ENCODE measurements at regions not wholly inside any gene's neighbourhood (a gene's known extent, or its start where the extent isn't known, plus 50 kb on each side); places are given as distances from the start of the nearest gene placed in this dataset.

DNA sequence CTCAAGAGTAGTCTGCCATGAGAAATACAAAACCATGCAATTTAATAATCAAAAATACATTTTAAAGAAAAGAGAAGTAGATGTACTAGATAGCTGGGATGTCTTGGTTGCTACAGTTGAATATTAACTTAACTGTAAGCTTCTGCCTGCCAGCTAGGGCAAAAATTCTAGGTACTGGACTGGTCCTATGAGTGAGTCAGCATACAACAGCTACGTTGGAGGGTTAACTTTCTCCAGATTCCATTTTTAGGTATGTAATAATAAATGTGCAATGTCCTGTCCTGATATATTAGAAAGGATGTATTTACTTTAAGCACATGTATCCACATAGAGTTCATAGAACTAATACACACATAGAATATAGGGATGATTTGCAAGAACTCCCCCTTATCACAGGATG, 230.1 kb downstream of the CAAP1 start:
- ATAC-seq (ENCODE audit: insufficient read depth, low FRiP score) (no peak), DNase-seq (no peak)
- no peaks in the 10 kb centered on the region for H3K4me1 ChIP-seq (ENCODE audit: control insufficient read depth in 5 of 5, insufficient read depth in 5 of 5, low read length in 5 of 5)
- H3K27ac ChIP-seq (ENCODE audit: low read depth in 1 of 2, low read length in 1 of 2), result no peak overlapping the region
- H3K9ac ChIP-seq (ENCODE audit: insufficient read depth in 1 of 2, low read length in 2 of 2), result no peak overlapping the region
- H3K27me3 ChIP-seq (ENCODE audit: control insufficient read depth in 3 of 3, insufficient read depth in 3 of 3, low read length in 2 of 3), result no peaks in the 10 kb centered on the region
- no peaks in the 10 kb centered on the region for H3K36me3 ChIP-seq (ENCODE audit: control insufficient read depth in 4 of 4, insufficient read depth in 4 of 4, low read length in 4 of 4)
- TF ChIP-seq CTCF (IDR thresholded peaks at IDR 0.05; ENCODE audit: control extremely low read depth, extremely low read depth), result no peak
- no peaks in the 10 kb centered on the region for H3K9me3 ChIP-seq (ENCODE audit: control insufficient read depth in 4 of 4, insufficient read depth in 3 of 4, low read length in 3 of 4)
- 38 to 54% methylated on average over 1 of the region's 1 CpG for WGBS, 2 donors
- H3K4me3 ChIP-seq, result no peak overlapping the region

- Histone ChIP-seq H3K36me3 (ENCODE audit: control insufficient read depth in 4 of 4, insufficient read depth in 4 of 4, low read length in 4 of 4) (no peaks in the 10 kb centered on the region), H3K4me1 (ENCODE audit: control insufficient read depth in 5 of 5, insufficient read depth in 5 of 5, low read length in 5 of 5) (peaks cover 0 to 3% (median 0%) of the 10 kb centered on the region in 5 donors), H3K9ac (ENCODE audit: insufficient read depth in 1 of 2, low read length in 2 of 2) (no peak overlapping the region), H3K9me3 (ENCODE audit: control insufficient read depth in 4 of 4, insufficient read depth in 3 of 4, low read length in 3 of 4) (no peaks in the 10 kb centered on the region), H3K27me3 (ENCODE audit: control insufficient read depth in 3 of 3, insufficient read depth in 3 of 3, low read length in 2 of 3) (no peaks in the 10 kb centered on the region), H3K27ac (ENCODE audit: low read depth in 1 of 2, low read length in 1 of 2) (no peak overlapping the region), H3K4me3 (no peak overlapping the region)
- TF ChIP-seq CTCF (IDR thresholded peaks at IDR 0.05; ENCODE audit: control extremely low read depth, extremely low read depth), result no peak
- ATAC-seq (ENCODE audit: insufficient read depth, low FRiP score), result no peak
- 74 to 78% methylated on average over 3 of the region's 3 CpGs for WGBS, 2 donors
- DNase-seq, result no peak
Observed at GRCh38 chr9:26658476-26658875, 234.1 kb downstream of the CAAP1 start.

GRCh38 chr9:26657958-26658357, 234.6 kb downstream of the CAAP1 start:
- no peaks in the 10 kb centered on the region for H3K36me3 ChIP-seq (ENCODE audit: control insufficient read depth in 4 of 4, insufficient read depth in 4 of 4, low read length in 4 of 4)
- ATAC-seq (ENCODE audit: insufficient read depth, low FRiP score), result no peak
- 68 to 80% methylated on average over 2 of the region's 2 CpGs for WGBS, 2 donors
- H3K27ac ChIP-seq (ENCODE audit: low read depth in 1 of 2, low read length in 1 of 2), result no peak overlapping the region
- H3K27me3 ChIP-seq (ENCODE audit: control insufficient read depth in 3 of 3, insufficient read depth in 3 of 3, low read length in 2 of 3), result no peaks in the 10 kb centered on the region
- H3K9me3 ChIP-seq (ENCODE audit: control insufficient read depth in 4 of 4, insufficient read depth in 3 of 4, low read length in 3 of 4), result no peaks in the 10 kb centered on the region
- no peak overlapping the region for H3K9ac ChIP-seq (ENCODE audit: insufficient read depth in 1 of 2, low read length in 2 of 2)
- no peak overlapping the region for H3K4me3 ChIP-seq
- TF ChIP-seq CTCF (IDR thresholded peaks at IDR 0.05; ENCODE audit: control extremely low read depth, extremely low read depth), result no peak
- peaks cover 0 to 3% (median 0%) of the 10 kb centered on the region in 5 donors for H3K4me1 ChIP-seq (ENCODE audit: control insufficient read depth in 5 of 5, insufficient read depth in 5 of 5, low read length in 5 of 5)
- no peak for DNase-seq

Data from lung (tissue), 11 donors.